A549 (cell line): ENCODE measurements at regions not wholly inside any gene's neighbourhood (a gene's known extent, or its start where the extent isn't known, plus 50 kb on each side); places are given as distances from the start of the nearest gene placed in this dataset.

ENCODE experiments used
- CTCF ChIP-seq: fragments of >200 bp; sonication (Bioruptor Twin); formaldehyde crosslinking; IDR thresholded peaks from 3 replicates; pipeline ENCODE4 v1.5.1; 2016
- EP300 ChIP-seq, 2 experiments: fragments of >200 bp; sonication (Bioruptor Twin); formaldehyde crosslinking; IDR thresholded peaks; 2 replicates in 1 of 2; 3 replicates in 1 of 2; pipeline ENCODE4 v1.6.1; 2016 to 2017
- TF ChIP-seq, protein P1 (sequence below): fragments of 450-650 bp; IDR thresholded peaks from 2 replicates; pipeline ENCODE4 v1.6.1; 2014; ENCODE audit warnings: antibody characterized with exemption

- TF ChIP-seq CTCF (no peak), EP300 (IDR thresholded peaks at IDR 0.05) (no peak)
- TF ChIP-seq, protein P1, sequence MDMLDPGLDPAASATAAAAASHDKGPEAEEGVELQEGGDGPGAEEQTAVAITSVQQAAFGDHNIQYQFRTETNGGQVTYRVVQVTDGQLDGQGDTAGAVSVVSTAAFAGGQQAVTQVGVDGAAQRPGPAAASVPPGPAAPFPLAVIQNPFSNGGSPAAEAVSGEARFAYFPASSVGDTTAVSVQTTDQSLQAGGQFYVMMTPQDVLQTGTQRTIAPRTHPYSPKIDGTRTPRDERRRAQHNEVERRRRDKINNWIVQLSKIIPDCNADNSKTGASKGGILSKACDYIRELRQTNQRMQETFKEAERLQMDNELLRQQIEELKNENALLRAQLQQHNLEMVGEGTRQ, result no peak
Measured at GRCh38 chr10:64089648-64090047, 568.4 kb downstream of the REEP3 start.
